ENCODE measurements at regions not wholly inside any gene's neighbourhood (a gene's known extent, or its start where the extent isn't known, plus 50 kb on each side); places are given as distances from the start of the nearest gene placed in this dataset.
"Not testable (repeated sequence)": the region's sequence is repeated elsewhere in the genome, so short reads cannot be mapped to it uniquely, and the experiment has no call there.

DNA sequence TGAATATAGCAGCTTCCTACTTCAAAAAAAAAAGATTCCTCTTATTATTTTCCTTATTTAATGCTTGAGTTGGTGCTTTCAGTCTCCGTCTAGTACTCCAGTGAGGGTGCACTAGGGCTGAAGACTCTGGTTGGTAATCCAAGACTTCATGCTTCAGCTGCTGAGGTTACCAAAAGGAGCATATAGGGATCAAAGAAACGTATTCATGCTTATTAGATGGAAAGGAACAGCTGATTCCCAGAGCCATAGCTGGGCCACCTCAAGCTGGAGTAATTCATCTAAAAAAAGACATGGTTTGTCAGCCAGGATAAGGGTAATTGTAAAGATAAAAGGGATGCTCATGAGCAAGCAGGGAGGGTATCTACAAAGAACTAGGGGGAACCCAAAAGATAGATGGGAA is 131.7 kb upstream of the FAM47B start:
- Histone ChIP-seq H3K4me1 (ENCODE audit: control insufficient read depth, low read depth, low read length) (no peaks in the 10 kb centered on the region), H4K5ac (ENCODE audit: low read length) (no peak overlapping the region), H3K79me1 (ENCODE audit: low read length) (no peaks in the 10 kb centered on the region), H3K79me2 (ENCODE audit: control insufficient read depth, insufficient read depth, low read length) (no peaks in the 10 kb centered on the region), H2BK120ac (ENCODE audit: low read depth, low read length) (no peak overlapping the region), H3K4ac (ENCODE audit: low read depth, low read length) (no peak overlapping the region), H3K4me3 (ENCODE audit: low read length) (no peak overlapping the region), H4K8ac (ENCODE audit: low read depth, low read length) (no peak overlapping the region), H3K36me3 (ENCODE audit: control insufficient read depth, insufficient read depth, low read length) (no peaks in the 10 kb centered on the region), H3K4me2 (ENCODE audit: low read length) (no peak overlapping the region), H3K18ac (ENCODE audit: low read length) (no peak overlapping the region), H2BK15ac (replicated peaks; ENCODE audit: low read depth) (no peak overlapping the region), H2AK5ac (ENCODE audit: low read length) (no peak overlapping the region), H3K56ac (ENCODE audit: low read length) (no peak overlapping the region), H3K9ac (ENCODE audit: low read length) (no peak overlapping the region), H3K27me3 (ENCODE audit: insufficient read depth, low read length, poor library complexity) (no peaks in the 10 kb centered on the region), H3K23ac (ENCODE audit: low read length) (no peak overlapping the region), H2BK5ac (ENCODE audit: low read length) (no peak overlapping the region), H3K27ac (ENCODE audit: low read depth, low read length) (no peak overlapping the region)
- no peak for DNase-seq
- WGBS (ENCODE audit: extremely low coverage, insufficient coverage, low lambda C conversion rate), result no CpG with 5 or more reads among the region's 2 CpGs

DNA sequence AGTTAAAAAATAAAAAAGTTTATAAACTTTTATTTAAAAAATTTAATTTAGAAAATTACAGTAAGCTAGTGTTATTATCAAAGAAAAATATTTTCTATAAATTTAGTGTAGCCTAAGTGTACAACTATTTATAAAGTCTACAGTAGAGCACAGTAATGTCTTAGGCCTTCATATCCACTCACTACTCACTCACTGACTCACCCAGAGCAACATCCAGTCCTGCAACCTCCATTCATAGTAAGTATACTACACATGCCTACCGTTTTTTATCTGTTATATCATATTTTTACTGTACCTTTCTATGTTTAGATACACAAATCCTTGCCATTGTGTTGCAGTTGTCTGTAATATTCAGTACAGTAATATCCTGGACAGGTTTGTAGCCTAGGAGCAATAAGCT is 129.0 kb upstream of the FAM47B start:
- no peak overlapping the region for H4K5ac ChIP-seq (ENCODE audit: low read length)
- no peak overlapping the region for H2AK5ac ChIP-seq (ENCODE audit: low read length)
- no peak overlapping the region for H2BK120ac ChIP-seq (ENCODE audit: low read depth, low read length)
- no peaks in the 10 kb centered on the region for H3K27me3 ChIP-seq (ENCODE audit: insufficient read depth, low read length, poor library complexity)
- H2BK5ac ChIP-seq (ENCODE audit: low read length), result no peak overlapping the region
- WGBS (ENCODE audit: extremely low coverage, insufficient coverage, low lambda C conversion rate), result no CpG with 5 or more reads among the region's 1 CpG
- no peak overlapping the region for H3K4me2 ChIP-seq (ENCODE audit: low read length)
- no peaks in the 10 kb centered on the region for H3K79me1 ChIP-seq (ENCODE audit: low read length)
- DNase-seq, result no peak
- no peaks in the 10 kb centered on the region for H3K79me2 ChIP-seq (ENCODE audit: control insufficient read depth, insufficient read depth, low read length)
- no peaks in the 10 kb centered on the region for H3K4me1 ChIP-seq (ENCODE audit: control insufficient read depth, low read depth, low read length)
- H4K8ac ChIP-seq (ENCODE audit: low read depth, low read length), result no peak overlapping the region
- H3K9ac ChIP-seq (ENCODE audit: low read length), result no peak overlapping the region
- no peak overlapping the region for H3K27ac ChIP-seq (ENCODE audit: low read depth, low read length)
- H3K18ac ChIP-seq (ENCODE audit: low read length), result no peak overlapping the region
- H3K23ac ChIP-seq (ENCODE audit: low read length), result no peak overlapping the region
- no peak overlapping the region for H3K4me3 ChIP-seq (ENCODE audit: low read length)
- no peak overlapping the region for H2BK15ac ChIP-seq (replicated peaks; ENCODE audit: low read depth)
- H3K56ac ChIP-seq (ENCODE audit: low read length), result no peak overlapping the region
- no peaks in the 10 kb centered on the region for H3K36me3 ChIP-seq (ENCODE audit: control insufficient read depth, insufficient read depth, low read length)
- H3K4ac ChIP-seq (ENCODE audit: low read depth, low read length), result no peak overlapping the region

DNA sequence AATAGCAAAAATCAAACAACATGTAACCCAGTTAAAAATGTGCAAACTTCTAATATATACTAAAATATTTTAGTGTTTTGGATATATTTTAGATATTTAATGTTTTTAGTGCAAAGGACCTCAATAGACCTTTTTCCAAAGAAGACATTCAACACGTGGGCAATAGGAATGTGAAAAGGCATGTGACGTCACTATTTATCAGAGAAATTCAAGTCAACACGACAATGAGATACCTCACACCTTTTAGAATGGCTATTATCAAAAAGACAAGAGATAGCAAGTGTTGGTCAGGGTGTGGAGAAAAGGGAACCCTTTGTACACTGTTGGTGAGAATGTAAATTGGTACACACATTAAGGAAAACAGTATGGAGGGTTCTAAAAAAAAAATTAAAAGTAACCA is 115.6 kb upstream of the FAM47B start:
- no CpG with 5 or more reads among the region's 3 CpGs for WGBS (ENCODE audit: extremely low coverage, insufficient coverage, low lambda C conversion rate)
- Histone ChIP-seq H3K4me2 (ENCODE audit: low read length) (no peak overlapping the region), H3K9ac (ENCODE audit: low read length) (no peak overlapping the region), H2BK15ac (replicated peaks; ENCODE audit: low read depth) (no peak overlapping the region), H2AK5ac (ENCODE audit: low read length) (no peak overlapping the region), H3K4ac (ENCODE audit: low read depth, low read length) (no peak overlapping the region), H4K8ac (ENCODE audit: low read depth, low read length) (no peak overlapping the region), H3K27ac (ENCODE audit: low read depth, low read length) (no peak overlapping the region), H3K79me2 (ENCODE audit: control insufficient read depth, insufficient read depth, low read length) (no peaks in the 10 kb centered on the region), H2BK120ac (ENCODE audit: low read depth, low read length) (no peak overlapping the region), H3K23ac (ENCODE audit: low read length) (no peak overlapping the region), H3K56ac (ENCODE audit: low read length) (no peak overlapping the region), H3K18ac (ENCODE audit: low read length) (no peak overlapping the region), H3K27me3 (ENCODE audit: insufficient read depth, low read length, poor library complexity) (no peaks in the 10 kb centered on the region), H3K4me1 (ENCODE audit: control insufficient read depth, low read depth, low read length) (no peaks in the 10 kb centered on the region), H3K4me3 (ENCODE audit: low read length) (no peak overlapping the region), H2BK5ac (ENCODE audit: low read length) (no peak overlapping the region), H3K79me1 (ENCODE audit: low read length) (no peaks in the 10 kb centered on the region), H3K36me3 (ENCODE audit: control insufficient read depth, insufficient read depth, low read length) (no peaks in the 10 kb centered on the region), H4K5ac (ENCODE audit: low read length) (no peak overlapping the region)
- DNase-seq, result peak; percentile 28

- H2BK120ac ChIP-seq (ENCODE audit: low read depth, low read length), result no peak overlapping the region
- no peak overlapping the region for H4K5ac ChIP-seq (ENCODE audit: low read length)
- no peak overlapping the region for H4K8ac ChIP-seq (ENCODE audit: low read depth, low read length)
- H3K23ac ChIP-seq (ENCODE audit: low read length), result no peak overlapping the region
- no peak overlapping the region for H3K4ac ChIP-seq (ENCODE audit: low read depth, low read length)
- H2AK5ac ChIP-seq (ENCODE audit: low read length), result no peak overlapping the region
- no peak overlapping the region for H3K4me3 ChIP-seq (ENCODE audit: low read length)
- H3K4me2 ChIP-seq (ENCODE audit: low read length), result no peak overlapping the region
- no peak overlapping the region for H3K56ac ChIP-seq (ENCODE audit: low read length)
- DNase-seq, result no peak
- no peaks in the 10 kb centered on the region for H3K36me3 ChIP-seq (ENCODE audit: control insufficient read depth, insufficient read depth, low read length)
- H3K79me1 ChIP-seq (ENCODE audit: low read length), result no peaks in the 10 kb centered on the region
- WGBS (ENCODE audit: extremely low coverage, insufficient coverage, low lambda C conversion rate), result no CpG with 5 or more reads among the region's 3 CpGs
- no peaks in the 10 kb centered on the region for H3K27me3 ChIP-seq (ENCODE audit: insufficient read depth, low read length, poor library complexity)
- H2BK5ac ChIP-seq (ENCODE audit: low read length), result no peak overlapping the region
- no peak overlapping the region for H3K27ac ChIP-seq (ENCODE audit: low read depth, low read length)
- H3K18ac ChIP-seq (ENCODE audit: low read length), result no peak overlapping the region
- no peaks in the 10 kb centered on the region for H3K4me1 ChIP-seq (ENCODE audit: control insufficient read depth, low read depth, low read length)
- no peak overlapping the region for H3K9ac ChIP-seq (ENCODE audit: low read length)
- H3K79me2 ChIP-seq (ENCODE audit: control insufficient read depth, insufficient read depth, low read length), result no peaks in the 10 kb centered on the region
- no peak overlapping the region for H2BK15ac ChIP-seq (replicated peaks; ENCODE audit: low read depth)
Measured at GRCh38 chrX:34839451-34839850, 103.1 kb upstream of the FAM47B start.

- not testable (repeated sequence) for H3K18ac ChIP-seq (ENCODE audit: low read length); H4K8ac ChIP-seq (ENCODE audit: low read depth, low read length); H3K9ac ChIP-seq (ENCODE audit: low read length); H3K56ac ChIP-seq (ENCODE audit: low read length); H3K27me3 ChIP-seq (ENCODE audit: insufficient read depth, low read length, poor library complexity); H3K4me2 ChIP-seq (ENCODE audit: low read length); H3K23ac ChIP-seq (ENCODE audit: low read length); H3K79me1 ChIP-seq (ENCODE audit: low read length); H3K36me3 ChIP-seq (ENCODE audit: control insufficient read depth, insufficient read depth, low read length); H3K4me1 ChIP-seq (ENCODE audit: control insufficient read depth, low read depth, low read length); DNase-seq; H2BK5ac ChIP-seq (ENCODE audit: low read length); H3K27ac ChIP-seq (ENCODE audit: low read depth, low read length); H2BK15ac ChIP-seq (replicated peaks; ENCODE audit: low read depth); H3K4ac ChIP-seq (ENCODE audit: low read depth, low read length); H3K4me3 ChIP-seq (ENCODE audit: low read length); H3K79me2 ChIP-seq (ENCODE audit: control insufficient read depth, insufficient read depth, low read length); H2AK5ac ChIP-seq (ENCODE audit: low read length); H4K5ac ChIP-seq (ENCODE audit: low read length); H2BK120ac ChIP-seq (ENCODE audit: low read depth, low read length)
Measured at GRCh38 chrX:34841205-34841604, 101.4 kb upstream of the FAM47B start.

GRCh38 chrX:34848281-34848680 is 94.3 kb upstream of the FAM47B start:
- DNase-seq, result no peak
- Histone ChIP-seq H3K23ac (ENCODE audit: low read length) (no peak overlapping the region), H2BK15ac (replicated peaks; ENCODE audit: low read depth) (no peak overlapping the region), H4K5ac (ENCODE audit: low read length) (no peak overlapping the region), H3K4ac (ENCODE audit: low read depth, low read length) (no peak overlapping the region), H3K4me3 (ENCODE audit: low read length) (no peak overlapping the region), H3K9ac (ENCODE audit: low read length) (no peak overlapping the region), H3K18ac (ENCODE audit: low read length) (no peak overlapping the region), H2BK120ac (ENCODE audit: low read depth, low read length) (no peak overlapping the region), H3K27me3 (ENCODE audit: insufficient read depth, low read length, poor library complexity) (no peaks in the 10 kb centered on the region), H3K4me2 (ENCODE audit: low read length) (no peak overlapping the region), H3K79me1 (ENCODE audit: low read length) (no peaks in the 10 kb centered on the region), H4K8ac (ENCODE audit: low read depth, low read length) (no peak overlapping the region), H3K27ac (ENCODE audit: low read depth, low read length) (no peak overlapping the region), H3K36me3 (ENCODE audit: control insufficient read depth, insufficient read depth, low read length) (no peaks in the 10 kb centered on the region), H3K4me1 (ENCODE audit: control insufficient read depth, low read depth, low read length) (no peaks in the 10 kb centered on the region), H2AK5ac (ENCODE audit: low read length) (no peak overlapping the region), H3K56ac (ENCODE audit: low read length) (no peak overlapping the region), H3K79me2 (ENCODE audit: control insufficient read depth, insufficient read depth, low read length) (no peaks in the 10 kb centered on the region), H2BK5ac (ENCODE audit: low read length) (no peak overlapping the region)
- no CpG with 5 or more reads among the region's 3 CpGs for WGBS (ENCODE audit: extremely low coverage, insufficient coverage, low lambda C conversion rate)
